ENCODE measurements at regions not wholly inside any gene's neighbourhood (a gene's known extent, or its start where the extent isn't known, plus 50 kb on each side); places are given as distances from the start of the nearest gene placed in this dataset.

DNA sequence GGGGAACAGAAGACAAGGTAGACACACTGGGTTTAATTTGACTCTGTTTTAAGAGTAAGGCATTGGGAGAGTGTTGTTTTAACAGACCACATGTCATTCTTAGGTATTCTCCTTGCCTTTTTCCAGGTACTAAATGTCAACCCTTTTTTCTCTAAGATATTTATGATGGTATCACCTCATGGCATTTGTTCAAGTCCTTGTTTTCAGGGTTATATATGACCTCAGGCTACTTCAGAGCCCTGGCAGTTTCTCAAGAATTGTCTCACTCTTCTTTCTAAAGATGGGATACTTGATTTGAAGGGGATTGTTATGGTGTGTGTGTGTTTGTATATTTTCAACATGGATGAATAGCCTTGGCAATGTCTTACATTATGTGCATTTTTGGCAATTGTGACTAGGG lies 131.1 kb upstream of the ACTBL2 start:
- POLR2A ChIA-PET = no interaction called here
- Histone ChIP-seq H3K27ac (ENCODE audit: low read depth, low read length) (no peak overlapping the region), H3K4me1 (ENCODE audit: control insufficient read depth in 2 of 2, insufficient read depth in 2 of 2, low read length in 2 of 2) (no peaks in the 10 kb centered on the region), H3K36me3 (ENCODE audit: control insufficient read depth in 2 of 3, insufficient read depth in 3 of 3, low read length in 3 of 3) (no peaks in the 10 kb centered on the region), H3K4me3 (ENCODE audit: low read length) (no peak overlapping the region), H3K9me3 (ENCODE audit: control insufficient read depth in 2 of 3, low read length in 3 of 3) (no peaks in the 10 kb centered on the region), H3K27me3 (ENCODE audit: control insufficient read depth in 2 of 2, insufficient read depth in 2 of 2, low read length in 2 of 2) (no peaks in the 10 kb centered on the region)
- H3K4me1 Mint-ChIP-seq = peaks cover 0 to 5% (median 0%) of the 10 kb centered on the region in 7 donors
- peaks cover 0 to 2% (median 0%) of the 10 kb centered on the region in 11 donors for H3K9me3 Mint-ChIP-seq
- H3K27ac Mint-ChIP-seq = no peak overlapping the region
- intact Hi-C loops (cut with micrococcal nuclease) = loop anchor here in 1 of 2 donors (10.0 kb wide), 1 partner anchor 229 kb away; no protein-coding TSS in a partner anchor
- H3K36me3 Mint-ChIP-seq = no peaks in the 10 kb centered on the region
- CTCF ChIA-PET = no interaction called here
- ATAC-seq (no peak), DNase-seq (no peak)
- no peak overlapping the region for H3K4me3 Mint-ChIP-seq
- peaks cover 11 to 31% (median 18%) of the 10 kb centered on the region in 5 donors for H3K27me3 Mint-ChIP-seq

DNA sequence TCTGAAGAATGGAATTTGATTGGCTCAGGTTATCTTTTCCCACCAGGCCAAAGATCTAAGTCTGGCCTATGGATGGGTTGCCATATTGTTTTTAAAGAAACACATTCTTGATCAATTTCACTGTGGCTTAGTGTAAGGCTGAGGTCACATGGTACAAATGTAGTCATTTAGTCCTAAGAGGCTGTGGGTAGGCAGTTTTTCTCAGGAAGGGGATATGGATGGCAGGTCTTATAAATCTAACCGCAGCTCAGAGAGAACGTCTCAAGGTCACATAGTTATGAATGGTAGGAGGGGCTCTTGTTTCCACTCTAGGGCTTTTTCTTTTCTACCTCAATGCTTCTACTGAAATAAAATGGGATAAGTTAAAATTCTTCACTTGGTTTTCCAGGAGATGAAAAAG lies 128.6 kb upstream of the ACTBL2 start:
- Histone ChIP-seq H3K9me3 (ENCODE audit: control insufficient read depth in 2 of 3, low read length in 3 of 3) (no peaks in the 10 kb centered on the region), H3K4me3 (ENCODE audit: low read length) (no peak overlapping the region), H3K36me3 (ENCODE audit: control insufficient read depth in 2 of 3, insufficient read depth in 3 of 3, low read length in 3 of 3) (no peaks in the 10 kb centered on the region), H3K27ac (ENCODE audit: low read depth, low read length) (no peak overlapping the region), H3K4me1 (ENCODE audit: control insufficient read depth in 2 of 2, insufficient read depth in 2 of 2, low read length in 2 of 2) (no peaks in the 10 kb centered on the region), H3K27me3 (ENCODE audit: control insufficient read depth in 2 of 2, insufficient read depth in 2 of 2, low read length in 2 of 2) (no peaks in the 10 kb centered on the region)
- ATAC-seq = no peak
- Mint-ChIP-seq H3K9me3 (peaks cover 0 to 3% (median 0%) of the 10 kb centered on the region in 11 donors), H3K27me3 (peaks cover 15 to 42% (median 19%) of the 10 kb centered on the region in 5 donors), H3K27ac (no peak overlapping the region), H3K4me1 (peaks cover 0 to 5% (median 0%) of the 10 kb centered on the region in 7 donors), H3K4me3 (no peak overlapping the region), H3K36me3 (peaks cover 0 to 6% (median 0%) of the 10 kb centered on the region in 5 donors)
- DNase-seq = no peak
- ChIA-PET POLR2A (no interaction called here), CTCF (interaction anchor here (0.5 to 0.6 kb wide), 2 partner anchors 17 to 47 kb away, joined by 3 to 6 read pairs; no protein-coding TSS in a partner anchor)
- intact Hi-C loops (cut with micrococcal nuclease) = loop anchor here in 1 of 2 donors (10.0 kb wide), 1 partner anchor 226 kb away; no protein-coding TSS in a partner anchor

DNA sequence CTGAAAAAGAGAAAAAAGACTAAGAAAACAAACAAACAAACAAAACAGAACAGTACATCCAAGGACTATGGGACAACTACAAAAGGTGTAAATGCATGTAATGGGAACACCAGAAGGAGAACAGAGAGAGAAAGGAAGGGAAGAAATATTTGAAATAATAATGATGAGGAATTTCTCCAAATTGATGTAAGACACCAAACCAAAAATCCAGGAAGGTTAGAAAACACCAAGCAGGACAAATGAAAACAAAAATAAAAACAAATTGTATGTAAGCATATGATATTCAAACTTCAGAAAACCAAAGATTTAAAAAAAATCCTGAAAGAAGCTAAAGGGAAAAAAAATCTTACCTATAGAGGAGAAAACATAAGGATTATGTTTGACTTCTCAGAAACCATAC lies 125.9 kb upstream of the ACTBL2 start:
- Histone ChIP-seq H3K27me3 (ENCODE audit: control insufficient read depth in 2 of 2, insufficient read depth in 2 of 2, low read length in 2 of 2) (no peaks in the 10 kb centered on the region), H3K36me3 (ENCODE audit: control insufficient read depth in 2 of 3, insufficient read depth in 3 of 3, low read length in 3 of 3) (no peaks in the 10 kb centered on the region), H3K4me1 (ENCODE audit: control insufficient read depth in 2 of 2, insufficient read depth in 2 of 2, low read length in 2 of 2) (no peaks in the 10 kb centered on the region), H3K9me3 (ENCODE audit: control insufficient read depth in 2 of 3, low read length in 3 of 3) (no peaks in the 10 kb centered on the region), H3K27ac (ENCODE audit: low read depth, low read length) (no peak overlapping the region), H3K4me3 (ENCODE audit: low read length) (no peak overlapping the region)
- intact Hi-C loops (cut with micrococcal nuclease) = no loop called here
- CTCF ChIA-PET = no interaction called here
- Mint-ChIP-seq H3K27me3 (peaks cover 13 to 36% (median 16%) of the 10 kb centered on the region in 5 donors), H3K4me1 (peaks cover 0 to 5% (median 0%) of the 10 kb centered on the region in 7 donors), H3K4me3 (no peak overlapping the region), H3K9me3 (peaks cover 0 to 3% (median 0%) of the 10 kb centered on the region in 11 donors), H3K27ac (no peak overlapping the region), H3K36me3 (peaks cover 0 to 6% (median 0%) of the 10 kb centered on the region in 5 donors)
- ATAC-seq = no peak
- POLR2A ChIA-PET = no interaction called here
- DNase-seq = no peak

GRCh38 chr5:57601996-57602395 lies 119.4 kb upstream of the ACTBL2 start:
- H3K9me3 Mint-ChIP-seq = no peaks in the 10 kb centered on the region
- CTCF ChIA-PET = no interaction called here
- H3K9me3 ChIP-seq (ENCODE audit: control insufficient read depth in 2 of 3, low read length in 3 of 3) = no peaks in the 10 kb centered on the region

GRCh38 chr5:57600321-57600720 lies 117.7 kb upstream of the ACTBL2 start:
- no peak overlapping the region for H3K4me3 Mint-ChIP-seq
- no peak overlapping the region for H3K27ac Mint-ChIP-seq
- ATAC-seq (no peak), DNase-seq (no peak)
- H3K4me1 Mint-ChIP-seq = no peaks in the 10 kb centered on the region
- H3K36me3 Mint-ChIP-seq = no peaks in the 10 kb centered on the region
- Histone ChIP-seq H3K27me3 (ENCODE audit: control insufficient read depth in 2 of 2, insufficient read depth in 2 of 2, low read length in 2 of 2) (no peaks in the 10 kb centered on the region), H3K4me3 (ENCODE audit: low read length) (no peak overlapping the region), H3K36me3 (ENCODE audit: control insufficient read depth in 2 of 3, insufficient read depth in 3 of 3, low read length in 3 of 3) (no peaks in the 10 kb centered on the region), H3K27ac (ENCODE audit: low read depth, low read length) (no peak overlapping the region), H3K9me3 (ENCODE audit: control insufficient read depth in 2 of 3, low read length in 3 of 3) (no peaks in the 10 kb centered on the region), H3K4me1 (ENCODE audit: control insufficient read depth in 2 of 2, insufficient read depth in 2 of 2, low read length in 2 of 2) (no peaks in the 10 kb centered on the region)
- intact Hi-C loops (cut with micrococcal nuclease) = no loop called here
- no peaks in the 10 kb centered on the region for H3K9me3 Mint-ChIP-seq
- CTCF ChIA-PET = no interaction called here
- peaks cover 0 to 19% (median 13%) of the 10 kb centered on the region in 5 donors for H3K27me3 Mint-ChIP-seq
- POLR2A ChIA-PET = no interaction called here

More at GRCh38 chr5:57601996-57602395, 119.4 kb upstream of the ACTBL2 start:
- Mint-ChIP-seq H3K27ac (no peak overlapping the region), H3K27me3 (peaks cover 0 to 19% (median 13%) of the 10 kb centered on the region in 5 donors), H3K4me3 (no peak overlapping the region), H3K36me3 (no peaks in the 10 kb centered on the region), H3K4me1 (no peaks in the 10 kb centered on the region)
- DNase-seq (no peak), ATAC-seq (no peak)
- H3K4me3 ChIP-seq (ENCODE audit: low read length) = no peak overlapping the region
- POLR2A ChIA-PET = no interaction called here
- H3K4me1 ChIP-seq (ENCODE audit: control insufficient read depth in 2 of 2, insufficient read depth in 2 of 2, low read length in 2 of 2) = no peaks in the 10 kb centered on the region
- H3K27me3 ChIP-seq (ENCODE audit: control insufficient read depth in 2 of 2, insufficient read depth in 2 of 2, low read length in 2 of 2) = no peaks in the 10 kb centered on the region
- intact Hi-C loops (cut with micrococcal nuclease) = no loop called here
- no peak overlapping the region for H3K27ac ChIP-seq (ENCODE audit: low read depth, low read length)
- no peaks in the 10 kb centered on the region for H3K36me3 ChIP-seq (ENCODE audit: control insufficient read depth in 2 of 3, insufficient read depth in 3 of 3, low read length in 3 of 3)

- Histone ChIP-seq H3K4me3 (ENCODE audit: low read length) (no peak overlapping the region), H3K4me1 (ENCODE audit: control insufficient read depth in 2 of 2, insufficient read depth in 2 of 2, low read length in 2 of 2) (no peaks in the 10 kb centered on the region), H3K27ac (ENCODE audit: low read depth, low read length) (no peak overlapping the region), H3K36me3 (ENCODE audit: control insufficient read depth in 2 of 3, insufficient read depth in 3 of 3, low read length in 3 of 3) (no peaks in the 10 kb centered on the region), H3K27me3 (ENCODE audit: control insufficient read depth in 2 of 2, insufficient read depth in 2 of 2, low read length in 2 of 2) (no peaks in the 10 kb centered on the region), H3K9me3 (ENCODE audit: control insufficient read depth in 2 of 3, low read length in 3 of 3) (no peaks in the 10 kb centered on the region)
- intact Hi-C loops (cut with micrococcal nuclease) = no loop called here
- ChIA-PET POLR2A (no interaction called here), CTCF (no interaction called here)
- ATAC-seq = no peak
- no peaks in the 10 kb centered on the region for H3K36me3 Mint-ChIP-seq
- no peaks in the 10 kb centered on the region for H3K4me1 Mint-ChIP-seq
- peaks cover 2 to 13% (median 9%) of the 10 kb centered on the region in 5 donors for H3K27me3 Mint-ChIP-seq
- no peak overlapping the region for H3K4me3 Mint-ChIP-seq
- DNase-seq = no peak
- H3K9me3 Mint-ChIP-seq = no peaks in the 10 kb centered on the region
- no peak overlapping the region for H3K27ac Mint-ChIP-seq
Measured at GRCh38 chr5:57598756-57599155, 116.1 kb upstream of the ACTBL2 start.

GRCh38 chr5:57598097-57598496 lies 115.5 kb upstream of the ACTBL2 start:
- Mint-ChIP-seq H3K27me3 (peaks cover 5 to 13% (median 9%) of the 10 kb centered on the region in 5 donors), H3K27ac (no peak overlapping the region), H3K36me3 (no peaks in the 10 kb centered on the region), H3K4me1 (no peaks in the 10 kb centered on the region), H3K9me3 (no peaks in the 10 kb centered on the region), H3K4me3 (no peak overlapping the region)
- ChIA-PET CTCF (no interaction called here), POLR2A (no interaction called here)
- DNase-seq (no peak), ATAC-seq (no peak)
- no peak overlapping the region for H3K4me3 ChIP-seq (ENCODE audit: low read length)
- no peaks in the 10 kb centered on the region for H3K9me3 ChIP-seq (ENCODE audit: control insufficient read depth in 2 of 3, low read length in 3 of 3)
- no peaks in the 10 kb centered on the region for H3K27me3 ChIP-seq (ENCODE audit: control insufficient read depth in 2 of 2, insufficient read depth in 2 of 2, low read length in 2 of 2)
- no peak overlapping the region for H3K27ac ChIP-seq (ENCODE audit: low read depth, low read length)
- intact Hi-C loops (cut with micrococcal nuclease) = no loop called here
- no peaks in the 10 kb centered on the region for H3K36me3 ChIP-seq (ENCODE audit: control insufficient read depth in 2 of 3, insufficient read depth in 3 of 3, low read length in 3 of 3)
- H3K4me1 ChIP-seq (ENCODE audit: control insufficient read depth in 2 of 2, insufficient read depth in 2 of 2, low read length in 2 of 2) = no peaks in the 10 kb centered on the region

Data from naive thymus-derived CD4-positive, alpha-beta T cell (primary cell).